HG03039 (cell line): ENCODE measurements at regions not wholly inside any gene's neighbourhood (a gene's known extent, or its start where the extent isn't known, plus 50 kb on each side); places are given as distances from the start of the nearest gene placed in this dataset.

ENCODE experiments used
- ATAC-seq: cut with Tn5 transposase; IDR thresholded peaks from one replicate; pipeline ENCODE4 v1.9.1; 2021; ENCODE audit warnings: mild to moderate bottlenecking, moderate library complexity; ENCODE audit not compliant: unreplicated experiment

- ATAC-seq: no peak
Measured at GRCh38 chr2:150417278-150417677, 70.2 kb downstream of the RND3 start.

GRCh38 chr2:150415022-150415421, 72.4 kb downstream of the RND3 start:
- no peak for ATAC-seq

- ATAC-seq: no peak
Measured at GRCh38 chr2:150413910-150414309, 73.6 kb downstream of the RND3 start.

DNA sequence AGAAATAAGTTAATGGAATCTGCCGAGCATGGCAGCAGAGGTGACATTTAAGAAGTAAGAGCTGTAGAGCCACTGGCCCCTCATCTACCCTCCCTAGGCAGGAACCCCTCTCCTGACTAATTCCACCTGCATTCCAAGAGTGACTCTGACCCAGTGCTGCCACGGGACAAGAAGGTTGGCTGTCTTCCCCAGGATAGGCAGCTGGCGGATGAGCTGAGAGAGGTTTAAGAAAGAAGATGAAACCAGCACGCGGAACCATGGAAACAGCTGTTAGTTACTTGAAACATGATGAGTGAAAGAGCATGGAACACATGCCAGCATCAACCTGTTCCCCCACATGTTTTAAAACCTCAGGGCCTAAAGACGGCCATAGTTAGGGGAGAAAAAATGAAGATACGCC, 74.1 kb downstream of the RND3 start:
- ATAC-seq: no peak

DNA sequence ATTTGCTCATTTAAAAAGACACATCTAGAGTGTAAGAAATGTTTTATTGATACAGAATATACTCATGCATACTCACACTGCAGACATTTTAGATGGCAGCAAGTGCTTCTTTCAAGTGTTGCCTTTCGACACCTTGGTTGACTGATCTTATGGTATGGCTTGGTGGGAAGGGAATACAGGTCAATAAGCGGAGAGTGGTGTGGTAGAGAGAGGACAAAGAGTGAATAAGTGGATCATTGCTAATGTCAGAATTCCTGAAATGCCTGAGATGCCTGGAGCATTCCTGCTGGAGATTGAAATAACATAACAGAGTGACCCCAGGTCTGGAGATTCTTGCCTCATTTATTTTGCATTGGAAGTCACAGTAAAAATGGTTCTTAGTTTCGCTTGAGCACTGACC, 76.7 kb downstream of the RND3 start:
- ATAC-seq: no peak

- no peak for ATAC-seq
Measured at GRCh38 chr2:150409196-150409595, 78.3 kb downstream of the RND3 start.

GRCh38 chr2:150404147-150404546, 83.3 kb downstream of the RND3 start:
- ATAC-seq: no peak

- ATAC-seq: no peak
Measured at GRCh38 chr2:150403457-150403856, 84.0 kb downstream of the RND3 start.

- ATAC-seq: no peak
Measured at GRCh38 chr2:150402953-150403352, 84.5 kb downstream of the RND3 start.

- ATAC-seq: no peak
Measured at GRCh38 chr2:150400849-150401248, 86.6 kb downstream of the RND3 start.

DNA sequence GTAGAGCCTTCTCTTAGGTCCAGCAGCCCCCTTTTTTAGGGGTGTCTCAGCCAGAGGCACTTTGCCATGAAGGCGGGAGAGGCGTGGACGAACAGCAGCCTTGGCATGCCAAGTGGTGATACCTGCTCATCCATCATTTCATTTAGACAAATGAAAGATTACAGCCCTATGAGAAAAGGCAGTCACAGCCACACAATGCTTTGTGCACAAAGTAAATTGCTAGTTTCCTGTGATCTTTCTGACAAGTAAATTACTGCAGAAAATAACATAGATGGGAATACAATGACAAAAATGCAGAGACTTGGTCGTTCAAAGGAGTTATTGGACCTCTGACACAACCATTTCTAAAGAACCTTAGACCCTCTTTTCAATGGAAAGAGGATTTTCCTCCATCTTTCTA, 94.9 kb downstream of the RND3 start:
- no peak for ATAC-seq

DNA sequence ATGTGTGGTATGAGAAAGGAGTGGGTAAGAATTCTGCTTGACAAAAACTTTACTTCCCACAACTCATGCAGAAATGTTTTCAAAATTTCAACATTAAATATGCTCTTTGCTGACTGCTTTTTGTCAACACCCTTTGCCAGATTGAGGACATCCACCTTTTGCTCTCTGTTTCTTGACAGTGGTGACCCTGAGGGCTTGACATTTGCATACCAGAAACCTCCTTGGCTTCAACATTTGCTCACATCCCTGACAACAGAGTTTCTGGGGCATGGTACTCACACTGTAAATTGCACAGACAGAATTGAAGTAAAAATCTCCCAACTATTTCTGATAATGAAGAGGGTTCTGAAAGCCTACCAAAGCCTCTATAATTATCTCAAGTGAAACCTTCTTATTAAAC, 95.7 kb downstream of the RND3 start:
- ATAC-seq: no peak

DNA sequence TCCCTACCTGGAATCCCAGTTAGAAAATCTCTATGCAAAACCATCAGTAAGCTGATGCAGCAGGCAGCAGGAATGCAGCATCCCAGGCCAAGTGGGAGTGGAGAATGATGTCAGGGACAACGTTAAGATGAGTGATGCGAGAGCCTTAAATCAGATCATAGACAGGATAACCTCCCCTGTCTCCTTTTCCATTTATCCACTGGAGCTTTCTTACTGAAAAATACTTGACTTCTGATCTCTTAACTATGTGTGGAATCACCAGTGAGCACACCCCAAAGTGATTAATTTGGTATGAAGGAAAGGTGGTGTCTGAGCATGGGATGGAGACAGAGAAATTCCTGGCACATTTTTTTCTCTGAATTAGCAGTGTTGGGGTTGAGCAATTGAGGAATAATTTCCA, 98.0 kb downstream of the RND3 start:
- ATAC-seq: no peak

GRCh38 chr2:150388289-150388625, 99.2 kb downstream of the RND3 start:
- no peak for ATAC-seq

DNA sequence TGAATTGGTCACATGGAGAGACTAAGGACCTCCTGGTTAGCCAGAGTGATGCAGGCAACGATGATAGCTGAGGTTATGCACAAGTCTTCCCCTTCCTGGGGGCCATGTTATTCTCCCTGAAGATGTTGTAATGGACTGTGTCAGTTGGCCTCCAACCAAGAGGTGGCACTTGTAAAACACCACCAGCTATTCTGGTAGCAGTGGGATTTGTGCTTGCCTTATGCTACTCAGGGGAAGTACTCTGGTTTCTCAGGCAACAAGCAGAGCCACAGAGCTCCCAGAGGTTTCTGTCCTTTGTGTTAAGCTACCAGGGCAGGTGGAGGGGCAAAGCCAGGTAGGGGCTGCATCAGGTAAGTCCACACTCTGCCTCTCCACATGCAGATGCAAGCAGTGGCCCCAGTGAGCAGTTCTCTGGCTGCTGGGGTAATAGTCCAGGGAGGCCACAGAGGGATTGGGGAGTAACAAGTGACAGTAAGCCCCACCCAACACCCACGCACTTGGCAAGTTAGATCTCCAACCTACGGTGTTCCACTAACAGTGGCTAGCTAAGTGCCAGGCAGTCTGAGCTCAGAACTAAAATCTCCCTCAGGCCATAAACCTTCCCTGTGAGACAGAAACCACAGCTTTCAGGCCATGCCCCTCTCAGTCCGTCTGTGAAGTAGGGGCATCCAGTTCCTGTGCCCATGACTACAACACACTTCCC, 99.7 kb downstream of the RND3 start:
- ATAC-seq: no peak

DNA sequence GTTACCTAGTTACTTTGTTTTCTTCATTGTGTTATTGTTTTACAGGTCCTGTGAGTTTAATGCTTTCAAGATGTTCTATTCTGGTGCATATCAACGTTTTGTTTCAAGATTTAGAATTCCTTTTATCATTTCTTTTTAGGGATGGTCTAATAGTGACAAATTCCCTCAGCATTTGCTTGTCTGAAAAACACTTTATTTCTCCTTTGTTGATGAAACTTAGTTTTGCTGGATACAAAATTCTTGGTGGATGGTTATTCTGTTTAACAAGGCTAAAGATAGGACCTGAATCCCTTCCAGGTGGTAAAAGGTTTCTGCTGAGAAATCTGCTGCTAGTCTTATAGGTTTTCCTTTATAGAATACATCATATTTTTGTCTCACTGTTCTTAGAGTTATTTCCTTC, 102.3 kb downstream of the RND3 start:
- ATAC-seq: no peak

DNA sequence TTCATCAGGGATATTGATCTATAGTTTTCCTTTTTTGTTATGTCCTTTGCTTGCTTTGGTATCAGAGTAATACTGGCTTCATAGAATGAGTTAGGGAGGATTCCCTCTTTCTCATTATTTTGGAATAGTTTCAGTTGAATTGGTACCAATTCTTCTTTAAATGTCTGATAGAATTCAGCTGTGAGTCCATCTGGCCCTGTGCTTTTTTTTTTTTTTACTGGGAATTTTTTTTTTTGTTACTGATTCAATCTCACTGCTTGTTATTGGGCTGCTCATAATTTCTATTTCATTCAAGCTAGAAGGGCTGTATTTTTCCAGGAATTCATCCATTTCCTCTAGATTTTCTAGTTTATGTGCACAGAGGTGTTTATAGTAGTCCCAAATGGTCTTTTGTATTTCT, 103.9 kb downstream of the RND3 start:
- ATAC-seq: no peak

- ATAC-seq: no peak
Measured at GRCh38 chr2:150379166-150379565, 108.3 kb downstream of the RND3 start.

- ATAC-seq: no peak
Measured at GRCh38 chr2:150378686-150379085, 108.8 kb downstream of the RND3 start.

DNA sequence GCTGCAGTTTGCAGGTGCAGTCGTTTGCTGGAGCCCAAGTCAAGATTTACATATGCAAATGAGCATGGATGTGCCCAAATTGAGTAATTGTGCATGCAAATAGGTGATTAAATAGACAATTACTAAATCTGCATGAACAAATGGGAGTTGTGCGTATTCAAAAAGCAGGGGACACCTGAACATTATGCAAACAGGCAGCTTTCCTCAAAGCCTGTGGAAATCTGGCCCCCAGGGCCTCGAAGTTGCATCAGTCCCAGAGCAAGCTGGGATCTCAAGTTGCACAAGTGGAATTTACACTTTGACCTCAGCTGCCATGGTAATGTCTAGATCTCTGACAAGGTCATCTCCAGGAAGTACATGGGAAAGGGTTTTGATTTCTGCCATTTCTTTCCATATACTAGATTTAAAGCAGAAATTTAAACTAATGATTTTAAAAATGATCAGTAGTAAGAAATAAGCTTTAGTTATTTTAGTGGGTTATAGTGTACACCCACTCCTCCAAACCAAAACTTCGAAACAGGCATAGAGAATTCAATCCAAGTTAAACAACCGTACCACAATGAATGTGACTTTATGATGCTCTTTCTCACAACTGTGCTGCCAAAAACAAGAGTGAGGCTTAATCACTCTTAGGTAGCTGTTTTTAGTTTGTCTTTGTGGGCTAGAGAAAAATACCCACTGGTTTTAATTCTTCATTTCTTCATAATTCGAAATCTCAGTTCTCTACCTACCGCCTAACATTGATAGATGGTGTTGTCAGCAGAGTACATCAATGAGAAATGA, 110.7 kb downstream of the RND3 start:
- no peak for ATAC-seq

DNA sequence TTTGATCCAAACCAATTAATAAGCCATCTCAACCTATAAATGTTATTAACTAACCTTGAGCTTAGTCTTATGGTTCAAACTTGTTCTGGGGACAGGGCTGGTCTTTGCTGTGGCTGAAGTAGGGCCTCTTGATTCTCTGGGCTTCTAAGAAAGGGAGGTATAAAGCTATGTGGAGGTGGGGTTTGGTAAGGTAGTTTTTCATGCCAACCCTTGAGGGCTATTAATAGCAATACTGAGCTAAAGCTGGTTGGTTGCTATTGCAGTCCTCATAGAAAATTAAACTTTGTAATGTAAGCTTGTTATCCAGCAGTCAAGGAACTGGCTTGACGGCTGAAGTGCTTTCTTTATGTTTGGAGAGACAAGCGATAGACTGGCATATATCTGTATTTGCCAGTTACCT, 112.1 kb downstream of the RND3 start:
- ATAC-seq: no peak

DNA sequence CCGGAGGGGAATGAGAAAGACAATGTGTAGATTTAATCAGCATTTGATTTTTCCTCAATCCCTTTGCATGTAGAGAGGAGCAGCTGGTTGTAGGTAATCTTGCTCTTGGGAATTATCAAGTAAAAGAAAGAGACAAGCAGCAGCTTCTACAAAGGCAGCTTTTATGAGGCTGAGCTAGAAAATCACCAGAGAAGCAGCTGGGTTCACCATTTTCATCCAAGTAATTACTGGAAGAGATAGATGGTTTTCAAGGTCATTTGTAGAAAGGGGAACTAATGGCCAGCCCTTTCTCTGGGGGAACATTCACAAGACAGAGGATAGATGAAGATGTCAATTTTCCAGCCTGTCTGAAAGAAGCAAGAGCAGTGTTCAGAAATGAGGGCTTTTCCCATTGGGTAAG, 113.0 kb downstream of the RND3 start:
- ATAC-seq: no peak

DNA sequence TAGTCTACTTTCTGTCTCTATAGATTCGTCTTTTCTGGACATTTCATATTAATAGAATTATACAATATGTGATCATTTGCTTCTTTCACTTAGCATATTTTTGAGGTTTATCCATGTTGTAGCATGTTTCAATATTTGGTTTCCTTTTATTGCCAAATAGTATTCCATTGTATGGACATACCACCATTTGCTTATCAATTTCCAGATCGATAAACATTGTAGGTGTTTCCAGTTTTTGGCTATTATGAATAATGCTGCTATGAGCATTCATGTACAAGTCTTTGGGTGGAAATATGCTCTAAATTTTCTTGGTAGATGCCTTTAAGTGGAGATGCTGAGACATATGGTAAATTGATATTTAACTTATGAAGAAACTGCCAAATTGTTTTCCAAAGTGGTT, 114.1 kb downstream of the RND3 start:
- ATAC-seq: no peak
